NCI-H1694 (cell line): ENCODE measurements at regions not wholly inside any gene's neighbourhood (a gene's known extent, or its start where the extent isn't known, plus 50 kb on each side); places are given as distances from the start of the nearest gene placed in this dataset.

Experiments
- DNase-seq: peaks from one replicate; lab custom pipeline; 2025; lab: John Stamatoyannopoulos, UW

DNA sequence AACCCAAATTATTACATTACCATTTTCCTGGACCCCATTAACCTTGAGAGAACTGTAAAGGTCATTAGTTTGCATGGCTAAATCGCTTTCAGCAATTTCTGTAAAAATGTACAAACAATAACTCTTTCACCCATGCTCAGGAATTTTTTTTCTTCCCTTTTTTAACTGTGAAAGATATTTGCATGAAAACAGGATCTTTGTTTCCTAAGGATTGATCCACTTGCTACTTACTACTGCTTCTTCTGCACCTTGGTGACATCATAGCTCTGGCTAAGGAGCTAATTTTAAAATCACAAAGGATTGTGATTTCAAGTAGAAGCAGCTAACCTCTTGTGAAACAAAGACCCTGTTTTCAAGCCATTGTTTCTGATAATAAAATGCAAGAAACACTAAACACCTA, 274.6 kb upstream of the ESRRG start:
- DNase-seq: no peak

DNA sequence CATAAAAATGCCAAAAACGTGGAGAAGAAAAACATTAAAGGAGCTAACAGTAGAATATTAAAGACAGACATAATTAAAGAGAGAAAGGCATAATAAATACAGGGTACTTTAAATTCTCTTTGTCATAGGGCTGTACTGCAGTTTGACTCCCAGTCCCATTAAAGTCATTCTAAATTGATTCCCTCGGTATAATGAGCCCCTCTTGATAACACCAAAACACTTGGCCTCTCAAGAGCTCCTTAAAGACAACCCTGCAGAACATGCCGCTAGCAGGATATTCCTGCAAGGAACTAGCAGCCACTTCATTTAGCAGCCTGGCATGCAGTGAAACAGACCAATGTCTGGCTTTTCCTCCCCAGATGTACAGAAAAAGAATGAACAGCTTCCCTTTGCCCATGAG, 273.8 kb upstream of the ESRRG start:
- DNase-seq: no peak

- no peak for DNase-seq
These were observed 261.3 kb upstream of the ESRRG start for GRCh38 chr1:216984536-216984935.

DNA sequence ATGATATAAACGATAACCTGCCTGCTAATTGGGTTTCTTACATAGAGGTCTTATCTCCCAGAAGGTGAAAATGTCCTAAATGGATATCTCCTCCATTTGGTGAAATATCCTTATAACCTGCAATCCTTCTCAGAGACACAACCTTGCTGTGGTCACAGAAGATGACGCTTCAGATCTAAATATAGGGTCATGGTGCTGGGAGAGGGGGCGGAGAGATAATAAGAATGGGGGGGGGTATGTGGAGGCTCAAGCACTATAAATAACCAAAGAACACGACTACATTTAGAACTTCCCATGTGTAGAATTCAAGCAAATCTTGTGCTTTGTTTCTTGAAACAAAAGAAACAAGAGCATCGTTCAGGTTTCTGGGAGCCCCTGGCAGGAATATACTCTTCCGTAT, 260.6 kb upstream of the ESRRG start:
- DNase-seq: no peak

- no peak for DNase-seq
These were observed 238.3 kb upstream of the ESRRG start for GRCh38 chr1:216961516-216961915.

DNA sequence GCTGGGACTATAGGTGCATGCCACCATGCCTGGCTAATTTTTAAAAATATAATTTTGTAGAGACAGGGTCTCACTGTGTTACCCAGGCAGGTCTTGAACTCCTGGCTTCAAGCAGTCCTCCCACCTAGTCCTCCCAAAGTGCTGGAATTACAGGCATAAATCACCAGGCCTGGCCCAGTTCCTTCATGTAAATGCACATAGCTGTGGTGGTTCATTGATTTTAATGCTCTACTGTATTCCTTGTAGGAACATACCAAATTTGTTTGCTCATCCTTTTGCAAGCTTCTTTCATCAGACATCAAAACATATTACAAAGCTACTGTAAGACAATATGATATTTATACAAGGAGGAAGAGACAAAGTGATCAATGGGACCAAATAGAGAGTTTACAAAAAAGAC, 237.5 kb upstream of the ESRRG start:
- no peak for DNase-seq

DNA sequence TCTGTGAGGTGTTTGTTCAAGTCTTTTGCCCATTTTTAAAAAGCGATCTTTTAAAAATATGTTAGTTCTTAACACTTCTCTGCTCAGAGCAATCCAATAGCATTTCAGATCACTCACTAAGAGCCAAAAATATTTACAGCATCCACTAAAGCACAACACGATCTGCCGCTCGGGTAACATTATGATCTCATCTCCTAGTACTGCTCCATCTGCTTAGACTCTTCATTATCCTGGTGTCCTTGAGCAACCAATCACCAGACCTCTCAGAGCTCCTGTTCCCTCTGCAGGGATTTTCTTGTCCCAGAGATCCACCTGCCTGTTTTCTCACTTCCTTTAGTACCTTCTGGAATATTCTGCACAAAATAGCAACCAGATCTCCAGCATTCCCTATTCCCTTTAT, 235.3 kb upstream of the ESRRG start:
- no peak for DNase-seq

GRCh38 chr1:216953495-216953894, 230.3 kb upstream of the ESRRG start:
- no peak for DNase-seq

GRCh38 chr1:216952864-216953263, 229.6 kb upstream of the ESRRG start:
- DNase-seq: no peak

- no peak for DNase-seq
These were observed 222.4 kb upstream of the ESRRG start for GRCh38 chr1:216945538-216946080.

DNA sequence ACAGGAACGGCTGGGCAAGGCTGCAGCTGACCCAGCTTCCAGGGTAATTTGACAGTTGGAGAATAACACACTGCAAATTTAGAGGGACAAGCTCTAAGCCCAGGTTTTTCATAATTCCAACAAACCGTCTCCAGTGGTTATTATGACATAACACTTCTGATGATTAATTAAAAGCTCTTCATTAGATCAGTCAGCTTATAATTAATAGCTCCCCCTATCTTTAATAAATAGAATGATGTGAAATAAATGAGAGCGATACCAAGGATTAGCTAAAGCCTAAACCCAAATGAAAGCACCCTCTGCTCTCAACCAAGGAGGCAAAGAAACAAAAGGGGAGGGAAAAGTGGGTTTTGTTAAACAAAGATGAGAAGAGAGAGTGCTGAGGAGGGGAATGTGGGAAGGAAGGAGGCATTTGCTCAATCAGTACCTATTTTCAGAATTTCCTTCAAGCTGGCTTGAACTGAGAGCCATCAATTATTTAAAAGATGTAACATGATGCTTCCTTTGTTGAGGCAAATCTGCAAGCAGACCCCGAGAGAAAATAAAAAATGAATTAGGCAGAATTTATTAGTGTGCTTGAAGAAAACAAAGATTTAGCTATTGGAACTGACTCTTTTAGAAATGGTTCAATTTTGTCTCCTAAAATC, 221.8 kb upstream of the ESRRG start:
- no peak for DNase-seq

DNA sequence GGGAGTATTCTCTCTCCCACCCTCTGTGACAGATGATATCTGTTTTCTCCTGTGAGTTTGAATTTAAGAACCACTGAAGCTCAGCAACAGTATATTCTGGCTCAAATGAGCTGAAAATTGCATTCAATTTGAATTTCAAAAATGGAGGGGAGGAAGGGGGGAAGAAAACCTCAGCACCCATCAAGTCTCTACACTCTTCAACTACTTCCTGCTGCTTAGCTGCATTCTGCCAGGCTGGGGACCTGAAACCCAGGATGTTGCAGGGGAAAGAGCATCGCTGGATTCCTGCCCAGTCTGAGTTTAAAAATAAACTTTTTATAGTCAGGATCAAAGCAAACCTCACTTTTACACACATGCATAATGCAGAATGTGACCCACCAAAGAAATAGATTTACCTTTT, 214.3 kb upstream of the ESRRG start:
- no peak for DNase-seq

DNA sequence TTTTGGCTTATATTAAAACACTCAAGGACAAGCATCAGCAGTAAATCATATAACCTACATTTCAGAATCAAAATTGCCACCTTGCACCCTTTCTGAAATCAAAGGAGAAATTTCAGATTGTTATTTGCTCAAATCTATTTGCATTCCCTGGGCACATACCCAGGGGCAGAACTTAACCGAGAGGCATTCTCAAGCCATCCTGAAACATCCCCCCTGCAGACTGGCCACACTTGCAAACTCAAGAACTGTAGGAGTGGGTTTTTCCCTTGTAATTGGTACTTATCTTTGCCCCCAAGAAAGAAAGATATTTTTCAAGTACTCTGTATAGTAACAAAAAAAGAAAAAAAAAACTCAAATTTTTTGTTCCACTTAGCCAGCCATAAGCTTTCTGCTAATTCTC, 213.6 kb upstream of the ESRRG start:
- no peak for DNase-seq

GRCh38 chr1:216935901-216936300, 212.7 kb upstream of the ESRRG start:
- no peak for DNase-seq

- DNase-seq: no peak
These were observed 209.2 kb upstream of the ESRRG start for GRCh38 chr1:216932424-216932823.

GRCh38 chr1:216929870-216930582, 206.8 kb upstream of the ESRRG start:
- no peak for DNase-seq

- DNase-seq: no peak
These were observed 204.4 kb upstream of the ESRRG start for GRCh38 chr1:216927633-216928032.

DNA sequence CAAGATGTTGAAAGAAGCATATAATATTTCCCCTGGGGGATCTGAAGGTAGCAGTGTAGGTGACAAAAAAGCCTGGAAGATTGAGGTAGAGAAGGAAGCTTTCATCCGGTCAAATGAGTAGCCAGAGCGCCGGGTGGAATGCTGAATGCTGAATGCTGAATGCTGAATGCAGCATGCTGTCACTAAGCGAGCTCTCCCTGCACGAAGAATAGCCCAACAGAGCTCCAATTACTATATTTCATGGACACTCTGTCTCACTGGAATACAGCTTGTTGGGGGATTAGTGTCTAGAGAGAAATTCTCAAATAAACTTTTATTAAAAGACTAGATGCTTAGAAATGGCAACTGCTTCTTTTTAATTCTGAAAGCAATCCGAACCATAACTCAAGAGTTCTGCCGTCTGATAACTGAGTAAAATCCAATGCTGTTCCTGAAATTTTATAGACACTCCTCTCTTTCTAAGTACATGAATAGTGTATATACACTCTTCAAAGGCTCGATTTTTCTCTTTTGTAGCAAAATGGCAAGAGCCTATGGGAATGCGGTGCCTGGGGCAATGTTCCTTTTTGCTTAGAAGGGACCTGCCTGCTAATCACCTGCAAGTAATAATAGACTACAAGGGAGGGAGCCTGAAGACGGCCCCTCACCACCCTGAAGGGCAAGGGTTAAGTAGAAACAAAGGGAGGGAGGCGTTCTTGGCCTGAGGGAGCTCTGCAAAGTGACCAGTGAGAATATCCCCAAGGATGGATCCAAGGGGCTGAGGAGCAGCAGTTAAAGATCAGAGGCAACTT, 203.7 kb upstream of the ESRRG start:
- no peak for DNase-seq

DNA sequence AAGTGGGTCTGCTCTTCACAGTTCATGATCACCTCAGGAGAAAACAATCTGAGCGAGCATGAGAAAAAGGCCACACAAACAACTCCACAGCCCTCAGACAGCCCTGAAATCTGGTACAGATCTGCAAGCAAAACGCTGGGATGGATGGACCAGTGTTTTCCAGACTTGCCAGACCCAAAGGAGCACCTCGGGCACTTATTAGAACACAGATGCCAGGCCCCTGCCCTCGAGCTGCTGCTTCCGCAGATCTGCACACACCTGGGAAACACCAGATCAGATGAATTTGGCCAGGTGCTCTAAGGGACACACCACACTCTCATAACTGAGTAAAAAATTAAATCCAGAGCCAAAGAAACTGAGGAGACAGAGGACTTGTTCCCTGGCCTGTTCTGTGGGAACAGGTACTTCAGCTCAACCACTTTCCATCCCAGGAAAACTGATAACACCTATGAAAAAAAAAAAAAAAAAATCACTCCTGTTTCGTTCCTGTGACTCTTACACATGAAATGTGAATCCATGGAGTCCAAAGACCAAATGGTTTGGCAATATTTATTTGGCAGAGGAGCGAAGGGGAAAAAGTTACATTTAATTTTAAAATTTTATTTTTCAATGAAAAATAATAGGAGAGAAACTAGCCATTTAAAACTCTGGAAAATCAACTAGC, 202.9 kb upstream of the ESRRG start:
- no peak for DNase-seq

DNA sequence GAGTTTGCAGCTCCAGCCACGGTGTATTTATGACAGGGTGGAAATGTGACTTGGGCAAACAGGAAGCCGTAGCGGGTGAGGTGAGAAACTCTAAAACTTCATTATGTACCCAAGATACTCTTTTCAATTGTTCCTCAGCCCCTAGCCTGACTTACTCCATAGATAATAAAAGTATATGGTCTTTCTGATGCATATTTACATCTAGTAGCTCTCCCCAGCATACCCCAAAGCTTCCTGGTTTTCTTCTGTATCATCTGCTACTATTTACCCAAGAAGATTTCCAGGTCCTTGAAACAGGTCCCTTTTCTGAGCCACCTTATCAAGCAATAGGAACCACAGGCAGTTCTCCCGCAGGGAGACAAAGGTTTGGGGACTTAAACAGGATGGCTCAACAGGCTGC, 201.5 kb upstream of the ESRRG start:
- DNase-seq: no peak

DNA sequence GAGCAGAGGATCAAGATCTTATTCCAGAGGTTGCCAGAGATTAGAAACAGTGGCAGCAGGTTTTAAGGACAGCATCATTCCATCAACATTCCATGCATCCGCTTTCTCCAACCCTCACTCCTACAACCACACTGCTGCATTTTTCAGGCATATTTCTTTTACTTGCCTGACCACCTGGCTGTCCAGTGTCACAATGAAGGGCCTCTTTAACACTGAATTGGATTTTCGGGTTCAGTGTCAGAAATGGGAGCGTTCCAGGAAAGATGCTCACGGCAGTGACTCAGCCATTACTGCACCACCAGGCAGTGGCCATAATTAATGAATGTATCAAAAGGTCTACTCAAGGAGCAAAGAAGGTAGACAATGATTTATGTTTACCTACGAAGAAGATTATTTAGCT, 200.4 kb upstream of the ESRRG start:
- DNase-seq: no peak

DNA sequence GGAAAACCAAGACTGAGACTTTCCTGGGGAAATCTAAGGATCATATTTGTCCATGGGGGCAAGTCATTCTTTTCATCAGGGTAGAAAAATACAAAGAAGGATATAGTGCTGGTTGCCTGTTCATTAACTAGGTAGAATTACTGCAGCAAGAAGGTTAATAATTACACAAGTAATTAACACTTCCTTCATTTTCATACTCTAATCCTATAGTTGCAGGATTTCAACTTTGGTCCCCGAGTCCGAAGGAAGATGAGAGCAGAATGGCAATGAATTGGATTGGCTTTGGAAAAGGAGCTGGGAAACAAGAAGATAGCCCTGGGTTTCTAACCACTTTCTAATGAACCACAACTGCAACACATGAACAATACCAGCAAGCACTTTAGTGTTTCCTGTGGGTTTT, 199.2 kb upstream of the ESRRG start:
- no peak for DNase-seq
